Skeletal muscle satellite cell (primary cell): ENCODE measurements at regions not wholly inside any gene's neighbourhood (a gene's known extent, or its start where the extent isn't known, plus 50 kb on each side); places are given as distances from the start of the nearest gene placed in this dataset.
"Not testable (repeated sequence)": the region's sequence is repeated elsewhere in the genome, so short reads cannot be mapped to it uniquely, and the experiment has no call there.

Experiments used
- H3K27me3 ChIP-seq: 2 replicates; pipeline ENCODE4 v1.7.0; 2013; ENCODE audit warnings: low read length; ENCODE audit not compliant: control insufficient read depth, insufficient read depth
- H3K36me3 ChIP-seq: 2 replicates; pipeline ENCODE4 v1.7.0; 2013; ENCODE audit warnings: mild to moderate bottlenecking, control low read depth, low read length; ENCODE audit not compliant: insufficient read depth
- H3K4me1 ChIP-seq: 2 replicates; pipeline ENCODE4 v1.7.0; 2013; ENCODE audit warnings: low read length; ENCODE audit not compliant: control insufficient read depth, insufficient read depth
- H3K4me2 ChIP-seq: 2 replicates; pipeline ENCODE4 v1.7.0; 2013; ENCODE audit warnings: mild to moderate bottlenecking, low read length
- H3K4me3 ChIP-seq: 2 replicates; pipeline ENCODE4 v1.7.0; 2013; ENCODE audit warnings: low read length
- H3K9ac ChIP-seq: 2 replicates; pipeline ENCODE4 v1.7.0; 2013; ENCODE audit warnings: mild to moderate bottlenecking, low read depth, low read length, moderate library complexity
- H3K9me3 ChIP-seq: replicated peaks from 2 replicates; pipeline ENCODE4 v1.7.0; 2013; ENCODE audit warnings: mild to moderate bottlenecking, control low read depth, low read length

- Histone ChIP-seq H3K4me1 (no peaks in the 10 kb centered on the region), H3K4me3 (no peak overlapping the region), H3K9ac (no peak overlapping the region)
Measured at GRCh38 chr15:36008719-36009118, 462.8 kb upstream of the DPH6 start.

GRCh38 chr15:36024031-36024688, 478.2 kb upstream of the DPH6 start:
- Histone ChIP-seq H3K9ac (no peak overlapping the region), H3K4me3 (no peak overlapping the region), H3K4me2 (no peak overlapping the region), H3K36me3 (no peaks in the 10 kb centered on the region), H3K9me3 (no peaks in the 10 kb centered on the region), H3K4me1 (no peaks in the 10 kb centered on the region), H3K27me3 (peaks cover 3% of the 10 kb centered on the region)

More at GRCh38 chr15:36008719-36009118, 462.8 kb upstream of the DPH6 start:
- Histone ChIP-seq H3K36me3 (no peaks in the 10 kb centered on the region), H3K9me3 (no peaks in the 10 kb centered on the region), H3K27me3 (no peaks in the 10 kb centered on the region), H3K4me2 (no peak overlapping the region)

GRCh38 chr15:36026627-36027283, 480.8 kb upstream of the DPH6 start:
- Histone ChIP-seq H3K4me2 (no peak overlapping the region), H3K4me1 (peaks cover 4% of the 10 kb centered on the region), H3K9me3 (no peaks in the 10 kb centered on the region), H3K36me3 (no peaks in the 10 kb centered on the region), H3K4me3 (no peak overlapping the region), H3K9ac (no peak overlapping the region), H3K27me3 (peaks cover 3% of the 10 kb centered on the region)

- no peak overlapping the region for H3K4me2 ChIP-seq
- no peaks in the 10 kb centered on the region for H3K36me3 ChIP-seq
- H3K4me1 ChIP-seq = peaks cover 4% of the 10 kb centered on the region
- no peak overlapping the region for H3K9ac ChIP-seq
- H3K27me3 ChIP-seq = peaks cover 3% of the 10 kb centered on the region
- H3K9me3 ChIP-seq = no peaks in the 10 kb centered on the region
- H3K4me3 ChIP-seq = no peak overlapping the region
Measured at GRCh38 chr15:36029606-36030210, 483.7 kb upstream of the DPH6 start.

- H3K4me3 ChIP-seq = no peak overlapping the region
- H3K36me3 ChIP-seq = no peaks in the 10 kb centered on the region
- no peak overlapping the region for H3K4me2 ChIP-seq
- H3K27me3 ChIP-seq = no peaks in the 10 kb centered on the region
- no peaks in the 10 kb centered on the region for H3K4me1 ChIP-seq
- H3K9me3 ChIP-seq = no peaks in the 10 kb centered on the region
- no peak overlapping the region for H3K9ac ChIP-seq
Measured at GRCh38 chr15:36039996-36040572, 494.1 kb upstream of the DPH6 start.

- not testable (repeated sequence) for H3K4me3 ChIP-seq, H3K9me3 ChIP-seq, H3K27me3 ChIP-seq, H3K36me3 ChIP-seq, H3K4me2 ChIP-seq, H3K9ac ChIP-seq, H3K4me1 ChIP-seq
Measured at GRCh38 chr15:36047018-36047716, 501.2 kb upstream of the DPH6 start.

- no peaks in the 10 kb centered on the region for H3K4me1 ChIP-seq
- H3K27me3 ChIP-seq = no peaks in the 10 kb centered on the region
- H3K36me3 ChIP-seq = no peaks in the 10 kb centered on the region
- no peak overlapping the region for H3K4me2 ChIP-seq
- no peak overlapping the region for H3K9ac ChIP-seq
- H3K9me3 ChIP-seq = no peaks in the 10 kb centered on the region
- no peak overlapping the region for H3K4me3 ChIP-seq
Measured at GRCh38 chr15:36050899-36051298, 504.9 kb upstream of the DPH6 start.

GRCh38 chr15:36052641-36053040, 506.7 kb upstream of the DPH6 start:
- H3K9me3 ChIP-seq, H3K36me3 ChIP-seq, H3K4me1 ChIP-seq, H3K4me2 ChIP-seq, H3K9ac ChIP-seq, H3K27me3 ChIP-seq, H3K4me3 ChIP-seq: not testable (repeated sequence)

GRCh38 chr15:36053746-36054145, 507.8 kb upstream of the DPH6 start:
- H3K9me3 ChIP-seq = no peaks in the 10 kb centered on the region
- no peaks in the 10 kb centered on the region for H3K36me3 ChIP-seq
- H3K27me3 ChIP-seq = no peaks in the 10 kb centered on the region
- H3K4me3 ChIP-seq = no peak overlapping the region
- H3K4me2 ChIP-seq = no peak overlapping the region
- H3K9ac ChIP-seq = no peak overlapping the region
- H3K4me1 ChIP-seq = no peaks in the 10 kb centered on the region

GRCh38 chr15:36059596-36059995, 513.6 kb upstream of the DPH6 start:
- peaks cover 7% of the 10 kb centered on the region for H3K27me3 ChIP-seq
- H3K9me3 ChIP-seq = no peaks in the 10 kb centered on the region
- H3K4me1 ChIP-seq = no peaks in the 10 kb centered on the region
- H3K4me3 ChIP-seq = no peak overlapping the region
- H3K36me3 ChIP-seq = no peaks in the 10 kb centered on the region
- H3K4me2 ChIP-seq = no peak overlapping the region
- no peak overlapping the region for H3K9ac ChIP-seq

- no peak overlapping the region for H3K9ac ChIP-seq
- H3K4me3 ChIP-seq = no peak overlapping the region
- H3K9me3 ChIP-seq = no peaks in the 10 kb centered on the region
Measured at GRCh38 chr15:36062357-36062756, 516.4 kb upstream of the DPH6 start.

More at GRCh38 chr15:36062357-36062756, 516.4 kb upstream of the DPH6 start:
- H3K36me3 ChIP-seq = no peaks in the 10 kb centered on the region
- H3K4me2 ChIP-seq = no peak overlapping the region
- peaks cover 7% of the 10 kb centered on the region for H3K27me3 ChIP-seq
- H3K4me1 ChIP-seq = no peaks in the 10 kb centered on the region
